ENCODE measurements at regions not wholly inside any gene's neighbourhood (a gene's known extent, or its start where the extent isn't known, plus 50 kb on each side); places are given as distances from the start of the nearest gene placed in this dataset.

GRCh38 chr10:56269181-56269580 lies 91.9 kb downstream of the ZWINT start:
- DNase-seq (ENCODE audit: low spot score, unreplicated experiment): no peak
- no peaks in the 10 kb centered on the region for H3K9me3 Mint-ChIP-seq (ENCODE audit: low read depth)
- no peaks in the 10 kb centered on the region for H3K27me3 Mint-ChIP-seq
- H3K4me1 Mint-ChIP-seq (ENCODE audit: low read depth): no peaks in the 10 kb centered on the region
- H3K36me3 Mint-ChIP-seq (ENCODE audit: insufficient read depth): no peaks in the 10 kb centered on the region
- TF ChIP-seq CTCF (IDR thresholded peaks at IDR 0.05; ENCODE audit: unreplicated experiment): no peak
- no peak overlapping the region for H3K27ac Mint-ChIP-seq
- H3K4me3 Mint-ChIP-seq (ENCODE audit: low read depth): no peak overlapping the region

GRCh38 chr10:56266120-56266519 lies 94.9 kb downstream of the ZWINT start:
- Mint-ChIP-seq H3K36me3 (ENCODE audit: insufficient read depth) (no peaks in the 10 kb centered on the region), H3K4me3 (ENCODE audit: low read depth) (no peak overlapping the region), H3K27ac (no peak overlapping the region), H3K27me3 (no peaks in the 10 kb centered on the region), H3K9me3 (ENCODE audit: low read depth) (no peaks in the 10 kb centered on the region), H3K4me1 (ENCODE audit: low read depth) (no peaks in the 10 kb centered on the region)
- DNase-seq (ENCODE audit: low spot score, unreplicated experiment): no peak
- TF ChIP-seq CTCF (IDR thresholded peaks at IDR 0.05; ENCODE audit: unreplicated experiment): no peak

- Mint-ChIP-seq H3K36me3 (ENCODE audit: insufficient read depth) (no peaks in the 10 kb centered on the region), H3K27me3 (no peaks in the 10 kb centered on the region), H3K9me3 (ENCODE audit: low read depth) (peaks cover 2% of the 10 kb centered on the region), H3K4me1 (ENCODE audit: low read depth) (no peaks in the 10 kb centered on the region), H3K4me3 (ENCODE audit: low read depth) (no peak overlapping the region), H3K27ac (no peak overlapping the region)
- no peak for DNase-seq (ENCODE audit: low spot score, unreplicated experiment)
- TF ChIP-seq CTCF (IDR thresholded peaks at IDR 0.05; ENCODE audit: unreplicated experiment): no peak
Measured at GRCh38 chr10:56258991-56259390, 102.1 kb downstream of the ZWINT start.

GRCh38 chr10:56258378-56258777 lies 102.7 kb downstream of the ZWINT start:
- Mint-ChIP-seq H3K9me3 (ENCODE audit: low read depth) (peaks cover 5% of the 10 kb centered on the region), H3K4me1 (ENCODE audit: low read depth) (no peaks in the 10 kb centered on the region), H3K4me3 (ENCODE audit: low read depth) (no peak overlapping the region), H3K36me3 (ENCODE audit: insufficient read depth) (no peaks in the 10 kb centered on the region), H3K27me3 (no peaks in the 10 kb centered on the region), H3K27ac (no peak overlapping the region)
- DNase-seq (ENCODE audit: low spot score, unreplicated experiment): no peak
- no peak for TF ChIP-seq CTCF (IDR thresholded peaks at IDR 0.05; ENCODE audit: unreplicated experiment)

- H3K4me1 Mint-ChIP-seq (ENCODE audit: low read depth): no peaks in the 10 kb centered on the region
- no peak overlapping the region for H3K4me3 Mint-ChIP-seq (ENCODE audit: low read depth)
- no peak for TF ChIP-seq CTCF (IDR thresholded peaks at IDR 0.05; ENCODE audit: unreplicated experiment)
- peaks cover 9% of the 10 kb centered on the region for H3K9me3 Mint-ChIP-seq (ENCODE audit: low read depth)
- no peak overlapping the region for H3K27ac Mint-ChIP-seq
- no peak for DNase-seq (ENCODE audit: low spot score, unreplicated experiment)
- H3K27me3 Mint-ChIP-seq: no peaks in the 10 kb centered on the region
- H3K36me3 Mint-ChIP-seq (ENCODE audit: insufficient read depth): no peaks in the 10 kb centered on the region
Measured at GRCh38 chr10:56255298-56255697, 105.8 kb downstream of the ZWINT start.
